LoVo (cell line): ENCODE measurements at regions not wholly inside any gene's neighbourhood (a gene's known extent, or its start where the extent isn't known, plus 50 kb on each side); places are given as distances from the start of the nearest gene placed in this dataset.

Source experiments
- DNase-seq: peaks from one replicate; pipeline ENCODE4 v3.0.0-alpha.2; 2016; ENCODE audit warnings: low spot score

- no peak for DNase-seq
Observed at GRCh38 chr5:89470658-89471057, 587.7 kb upstream of the MEF2C start.

- no peak for DNase-seq
Observed at GRCh38 chr5:89458332-89458656, 575.3 kb upstream of the MEF2C start.

GRCh38 chr5:89457411-89458331 is 574.7 kb upstream of the MEF2C start:
- DNase-seq = peak; percentile 66

GRCh38 chr5:89452081-89452480 is 569.1 kb upstream of the MEF2C start:
- DNase-seq = no peak

GRCh38 chr5:89451263-89451662 is 568.3 kb upstream of the MEF2C start:
- no peak for DNase-seq

- DNase-seq = no peak
Observed at GRCh38 chr5:89450149-89450538, 567.2 kb upstream of the MEF2C start.

- DNase-seq = no peak
Observed at GRCh38 chr5:89449392-89450148, 566.6 kb upstream of the MEF2C start.

GRCh38 chr5:89447027-89447426 is 564.0 kb upstream of the MEF2C start:
- no peak for DNase-seq

GRCh38 chr5:89445106-89445745 is 562.2 kb upstream of the MEF2C start:
- no peak for DNase-seq

- DNase-seq = no peak
Observed at GRCh38 chr5:89444088-89444487, 561.1 kb upstream of the MEF2C start.

- DNase-seq = no peak
Observed at GRCh38 chr5:89443508-89443907, 560.5 kb upstream of the MEF2C start.

GRCh38 chr5:89441965-89442364 is 559.0 kb upstream of the MEF2C start:
- no peak for DNase-seq

GRCh38 chr5:89440670-89441069 is 557.7 kb upstream of the MEF2C start:
- no peak for DNase-seq

- peak; percentile 9 for DNase-seq
Observed at GRCh38 chr5:89437450-89438435, 554.8 kb upstream of the MEF2C start.

- DNase-seq = no peak
Observed at GRCh38 chr5:89436464-89436863, 553.5 kb upstream of the MEF2C start.

- no peak for DNase-seq
Observed at GRCh38 chr5:89435347-89435746, 552.4 kb upstream of the MEF2C start.

- DNase-seq = no peak
Observed at GRCh38 chr5:89428624-89429023, 545.6 kb upstream of the MEF2C start.

GRCh38 chr5:89425062-89425461 is 542.1 kb upstream of the MEF2C start:
- no peak for DNase-seq

- peak; percentile 60 for DNase-seq
Observed at GRCh38 chr5:89421035-89421434, 538.1 kb upstream of the MEF2C start.

- no peak for DNase-seq
Observed at GRCh38 chr5:89418407-89419085, 535.6 kb upstream of the MEF2C start.

GRCh38 chr5:89417990-89418389 is 535.0 kb upstream of the MEF2C start:
- DNase-seq = no peak
